MG63 (cell line): ENCODE measurements at regions not wholly inside any gene's neighbourhood (a gene's known extent, or its start where the extent isn't known, plus 50 kb on each side); places are given as distances from the start of the nearest gene placed in this dataset.

ENCODE experiments used
- DNase-seq: peaks from one replicate; pipeline ENCODE4 v3.0.0-alpha.2; 2020
- H3K27me3 ChIP-seq: fragments of 250-450 bp; sonication (Bioruptor Pico); 2 replicates; pipeline ENCODE4 v1.5.1; 2020; ENCODE audit warnings: mild to moderate bottlenecking, moderate library complexity
- H3K36me3 ChIP-seq: fragments of 250-450 bp; sonication (Bioruptor Pico); 2 replicates; pipeline ENCODE4 v1.5.1; 2020; ENCODE audit warnings: mild to moderate bottlenecking, moderate library complexity
- H3K4me3 ChIP-seq: fragments of 250-450 bp; sonication (Bioruptor Pico); 2 replicates; pipeline ENCODE4 v1.5.1; 2020; ENCODE audit warnings: mild to moderate bottlenecking, moderate library complexity
- H3K9me3 ChIP-seq: fragments of 250-450 bp; sonication (Bioruptor Pico); 2 replicates; pipeline ENCODE4 v1.5.1; 2020; ENCODE audit warnings: mild to moderate bottlenecking, moderate library complexity

- no peaks in the 10 kb centered on the region; the same call in 1 of the 2 replicates for H3K27me3 ChIP-seq
- no peaks in the 10 kb centered on the region for H3K9me3 ChIP-seq
- H3K4me3 ChIP-seq, result no peak overlapping the region
- H3K36me3 ChIP-seq, result no peaks in the 10 kb centered on the region
- no peak for DNase-seq
Measured at GRCh38 chr7:25308906-25309705, 80.8 kb upstream of the NPVF start.

DNA sequence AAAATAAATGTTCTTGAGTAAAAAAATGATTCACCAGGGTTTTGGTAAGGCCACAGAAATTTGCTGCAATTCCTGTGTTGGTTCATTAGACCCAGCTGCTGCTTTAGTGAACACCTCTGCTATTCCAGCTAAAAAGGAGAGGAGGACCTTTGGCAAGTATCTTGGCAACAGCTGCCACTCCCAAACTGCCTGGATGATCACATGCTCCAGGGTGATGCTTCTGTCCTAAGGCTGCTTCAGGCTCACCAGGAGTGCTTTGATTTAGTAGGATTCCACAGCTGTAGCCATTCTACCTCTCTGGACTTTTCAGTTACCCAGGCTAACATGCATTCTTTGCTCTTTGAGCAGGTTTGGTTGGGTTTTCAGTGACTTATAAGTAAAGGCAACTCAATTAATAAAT is 82.6 kb upstream of the NPVF start:
- Histone ChIP-seq H3K9me3 (no peaks in the 10 kb centered on the region), H3K27me3 (no peaks in the 10 kb centered on the region; the same call in 1 of the 2 replicates), H3K4me3 (no peak overlapping the region), H3K36me3 (no peaks in the 10 kb centered on the region)
- DNase-seq, result no peak

GRCh38 chr7:25311346-25311745 is 83.1 kb upstream of the NPVF start:
- no peak for DNase-seq
- no peaks in the 10 kb centered on the region for H3K27me3 ChIP-seq
- no peak overlapping the region for H3K4me3 ChIP-seq
- H3K36me3 ChIP-seq, result no peaks in the 10 kb centered on the region
- no peaks in the 10 kb centered on the region for H3K9me3 ChIP-seq

DNA sequence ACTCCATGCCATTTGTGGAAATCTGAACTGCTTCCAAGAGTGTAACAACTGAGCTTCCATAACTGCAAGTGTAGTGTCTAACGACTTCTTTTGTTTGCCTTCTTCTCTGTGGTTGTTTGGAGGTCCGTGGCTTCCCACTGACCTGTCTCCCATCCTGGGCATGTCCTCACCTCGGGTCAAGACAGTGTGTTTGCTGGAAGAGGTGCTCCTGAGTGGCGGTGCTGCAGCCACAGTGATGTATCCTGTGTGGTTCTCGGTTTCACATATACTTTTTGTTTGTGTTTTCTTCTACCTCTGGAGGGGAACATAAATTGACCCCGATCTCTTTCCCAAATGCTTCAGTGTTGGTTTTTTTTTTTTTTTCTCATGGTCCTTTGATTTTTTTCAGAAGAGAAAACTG is 84.7 kb upstream of the NPVF start:
- Histone ChIP-seq H3K4me3 (no peak overlapping the region), H3K9me3 (no peaks in the 10 kb centered on the region), H3K36me3 (no peaks in the 10 kb centered on the region), H3K27me3 (no peaks in the 10 kb centered on the region)
- DNase-seq, result no peak

DNA sequence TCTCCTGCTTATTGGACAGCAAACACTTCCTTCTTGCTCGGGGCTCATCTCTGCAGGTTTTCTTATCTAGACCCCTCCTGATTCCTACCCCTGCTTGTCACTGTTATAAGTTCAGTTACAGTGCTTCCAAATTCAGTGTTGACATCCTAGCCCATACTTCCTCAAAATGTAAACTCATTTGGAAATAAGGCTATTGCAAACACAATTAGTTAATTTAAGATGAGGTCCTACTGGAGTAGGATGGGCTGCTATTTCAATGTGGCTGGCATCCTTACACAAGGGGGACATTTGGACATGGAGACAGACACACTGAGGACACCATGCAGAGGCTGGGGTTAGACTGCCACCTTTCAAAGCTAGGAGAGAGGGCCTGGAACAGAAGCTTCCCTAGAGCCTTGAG is 85.2 kb upstream of the NPVF start:
- no peaks in the 10 kb centered on the region for H3K36me3 ChIP-seq
- H3K4me3 ChIP-seq, result no peak overlapping the region
- no peaks in the 10 kb centered on the region for H3K27me3 ChIP-seq
- H3K9me3 ChIP-seq, result no peaks in the 10 kb centered on the region
- no peak for DNase-seq

- no peak overlapping the region for H3K4me3 ChIP-seq
- no peak for DNase-seq
Measured at GRCh38 chr7:25314094-25314730, 85.9 kb upstream of the NPVF start.

GRCh38 chr7:25314731-25315267 is 86.5 kb upstream of the NPVF start:
- no peaks in the 10 kb centered on the region for H3K27me3 ChIP-seq
- DNase-seq, result no peak

More at GRCh38 chr7:25314094-25314730, 85.9 kb upstream of the NPVF start:
- no peaks in the 10 kb centered on the region for H3K9me3 ChIP-seq
- H3K36me3 ChIP-seq, result no peaks in the 10 kb centered on the region
- no peaks in the 10 kb centered on the region for H3K27me3 ChIP-seq

DNA sequence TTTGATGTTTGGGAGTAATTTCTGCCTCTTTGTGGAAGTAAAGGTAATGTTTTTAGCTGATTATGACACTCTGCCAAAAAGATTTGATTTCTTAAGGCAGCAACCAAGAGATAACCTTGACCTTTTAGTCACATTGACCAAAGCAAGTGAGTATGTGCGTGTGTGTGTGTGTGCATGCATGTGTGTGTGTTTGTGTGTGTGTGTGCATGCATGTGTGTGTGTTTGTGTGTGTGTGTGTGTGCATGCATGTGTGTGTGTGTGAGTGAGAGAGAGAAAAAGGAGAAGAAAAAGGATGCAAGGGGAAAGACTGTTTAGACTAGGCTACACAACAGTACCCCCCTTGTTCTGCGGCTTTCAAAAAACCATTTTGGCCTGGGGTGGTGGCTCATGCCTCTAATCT is 88.1 kb upstream of the NPVF start:
- H3K4me3 ChIP-seq, result no peak overlapping the region
- no peaks in the 10 kb centered on the region for H3K9me3 ChIP-seq
- no peak for DNase-seq
- no peaks in the 10 kb centered on the region for H3K36me3 ChIP-seq
- no peaks in the 10 kb centered on the region for H3K27me3 ChIP-seq

More at GRCh38 chr7:25314731-25315267, 86.5 kb upstream of the NPVF start:
- Histone ChIP-seq H3K9me3 (no peaks in the 10 kb centered on the region), H3K4me3 (no peak overlapping the region), H3K36me3 (no peaks in the 10 kb centered on the region)

GRCh38 chr7:25318047-25318446 is 89.8 kb upstream of the NPVF start:
- no peak for DNase-seq
- no peaks in the 10 kb centered on the region for H3K27me3 ChIP-seq
- H3K36me3 ChIP-seq, result no peaks in the 10 kb centered on the region
- no peak overlapping the region for H3K4me3 ChIP-seq
- H3K9me3 ChIP-seq, result no peaks in the 10 kb centered on the region

DNA sequence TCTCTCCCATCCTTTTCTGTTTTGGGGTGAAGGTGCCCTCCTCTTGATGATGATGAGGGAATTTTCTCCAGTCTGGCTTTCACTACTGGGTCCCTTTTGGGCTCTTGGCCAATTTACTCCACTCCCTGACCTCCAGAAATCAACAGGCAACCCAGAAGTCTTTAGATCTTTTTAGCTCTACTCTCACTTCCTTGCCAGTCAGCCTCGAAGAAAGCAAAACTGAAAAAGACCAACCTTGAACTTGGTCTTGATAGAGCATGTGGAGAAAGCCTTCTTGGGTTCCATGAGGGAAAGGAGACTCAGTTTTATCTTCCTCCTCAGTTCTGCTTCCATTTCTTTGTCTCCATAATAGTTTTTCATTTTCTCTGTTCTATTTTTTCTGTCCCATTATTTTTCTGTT is 91.4 kb upstream of the NPVF start:
- H3K27me3 ChIP-seq, result no peaks in the 10 kb centered on the region
- H3K36me3 ChIP-seq, result no peaks in the 10 kb centered on the region
- no peak overlapping the region for H3K4me3 ChIP-seq
- DNase-seq, result no peak
- no peaks in the 10 kb centered on the region for H3K9me3 ChIP-seq

GRCh38 chr7:25320791-25321190 is 92.5 kb upstream of the NPVF start:
- Histone ChIP-seq H3K9me3 (no peaks in the 10 kb centered on the region), H3K4me3 (no peak overlapping the region), H3K27me3 (no peaks in the 10 kb centered on the region), H3K36me3 (no peaks in the 10 kb centered on the region)
- DNase-seq, result no peak

GRCh38 chr7:25321424-25321823 is 93.1 kb upstream of the NPVF start:
- Histone ChIP-seq H3K27me3 (no peaks in the 10 kb centered on the region), H3K4me3 (no peak overlapping the region), H3K36me3 (no peaks in the 10 kb centered on the region), H3K9me3 (no peaks in the 10 kb centered on the region)
- DNase-seq, result no peak

- Histone ChIP-seq H3K36me3 (no peaks in the 10 kb centered on the region), H3K27me3 (no peaks in the 10 kb centered on the region), H3K4me3 (no peak overlapping the region), H3K9me3 (no peaks in the 10 kb centered on the region)
- no peak for DNase-seq
Measured at GRCh38 chr7:25322473-25322872, 94.2 kb upstream of the NPVF start.

DNA sequence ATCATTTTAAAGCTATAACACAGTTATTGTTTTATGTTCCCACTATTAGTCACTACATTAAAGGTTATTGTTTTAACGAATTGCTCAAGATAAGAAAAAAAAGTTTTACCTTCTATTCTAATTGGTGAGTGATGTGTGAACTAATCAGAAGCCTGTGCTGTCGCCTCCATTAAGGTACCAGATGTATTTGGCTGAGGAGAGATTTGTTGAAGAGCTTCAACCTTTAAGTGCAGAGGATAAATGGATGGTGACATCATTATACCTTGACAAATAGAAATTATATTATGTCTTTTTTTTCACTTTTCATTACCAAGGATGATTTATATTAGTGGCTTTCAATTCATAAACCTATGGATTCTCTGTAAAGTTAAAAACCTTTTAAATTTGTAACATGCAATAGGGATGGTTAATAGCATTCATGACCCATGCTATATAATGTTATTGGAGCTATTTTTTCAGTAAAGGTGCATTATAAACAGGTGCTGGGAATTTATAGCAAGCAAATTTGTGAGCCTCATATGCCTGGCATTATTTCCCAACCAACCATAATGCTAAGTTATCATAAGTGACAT is 97.0 kb upstream of the NPVF start:
- no peaks in the 10 kb centered on the region for H3K9me3 ChIP-seq
- no peak overlapping the region for H3K4me3 ChIP-seq
- no peak for DNase-seq
- H3K27me3 ChIP-seq, result no peaks in the 10 kb centered on the region
- no peaks in the 10 kb centered on the region for H3K36me3 ChIP-seq

DNA sequence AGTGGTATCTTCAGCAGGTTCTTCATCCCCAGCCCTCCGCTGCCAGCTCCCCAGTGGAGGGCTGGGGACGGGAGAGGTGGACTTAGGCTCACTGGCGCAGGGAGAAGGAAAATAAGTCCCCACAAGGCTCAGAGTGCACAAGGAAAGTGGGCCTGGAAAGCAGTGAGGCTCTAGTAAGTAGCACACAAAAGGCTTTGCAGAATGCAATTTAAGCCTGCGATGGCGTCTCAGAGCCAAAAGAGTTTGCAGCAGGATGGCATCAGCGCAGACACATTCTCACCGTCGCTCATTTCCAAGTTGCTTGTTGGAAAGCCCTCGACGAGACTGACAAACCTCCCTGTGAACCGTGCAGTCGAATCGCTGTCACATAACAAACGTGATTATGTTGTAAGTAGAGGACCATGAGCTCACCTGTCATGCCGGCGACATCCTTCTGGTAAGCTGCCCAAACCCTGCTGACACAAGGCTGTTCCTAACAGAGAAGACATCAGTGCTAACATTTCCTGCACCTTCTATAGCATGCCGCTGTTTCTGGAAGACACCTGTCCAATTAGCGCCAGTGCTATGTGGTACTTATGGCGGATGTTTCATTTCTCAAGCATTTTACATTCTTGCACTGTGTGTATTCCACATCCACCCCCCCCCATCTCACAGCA is 98.3 kb upstream of the NPVF start:
- DNase-seq, result no peak
- Histone ChIP-seq H3K9me3 (no peaks in the 10 kb centered on the region), H3K27me3 (no peaks in the 10 kb centered on the region), H3K36me3 (no peaks in the 10 kb centered on the region), H3K4me3 (no peak overlapping the region)

GRCh38 chr7:25329815-25330214 is 101.5 kb upstream of the NPVF start:
- Histone ChIP-seq H3K27me3 (no peaks in the 10 kb centered on the region), H3K4me3 (no peak overlapping the region), H3K36me3 (no peaks in the 10 kb centered on the region), H3K9me3 (no peaks in the 10 kb centered on the region)
- DNase-seq, result no peak

DNA sequence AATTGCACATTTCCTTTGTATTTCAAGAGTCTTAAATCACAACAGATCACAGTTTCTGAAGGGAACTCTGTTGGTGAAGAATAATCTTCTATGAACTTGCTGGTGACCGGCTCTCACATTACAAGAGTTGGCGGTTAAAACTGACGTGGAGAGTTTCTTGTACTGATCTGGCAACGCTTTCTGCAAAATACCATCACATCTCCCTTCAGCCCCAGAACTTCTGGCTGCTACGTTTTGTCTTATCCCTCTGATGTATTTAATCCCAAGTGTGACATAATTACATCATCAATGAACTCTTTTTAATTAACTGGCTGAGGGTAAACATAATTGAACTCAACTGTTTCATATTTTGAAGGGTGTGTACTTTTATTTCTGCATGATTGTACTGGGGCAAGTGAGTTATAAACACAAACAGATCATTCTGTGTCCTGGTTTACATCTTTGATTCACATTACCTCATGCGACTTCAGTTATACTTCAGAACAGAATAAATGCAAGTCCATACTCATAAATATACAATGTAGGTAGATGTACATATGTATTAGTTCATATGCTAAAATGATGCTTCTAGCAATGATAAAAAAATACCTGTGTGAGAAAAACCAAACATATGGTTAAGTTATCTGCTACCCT is 105.1 kb upstream of the NPVF start:
- Histone ChIP-seq H3K9me3 (no peaks in the 10 kb centered on the region), H3K36me3 (no peaks in the 10 kb centered on the region), H3K4me3 (no peak overlapping the region), H3K27me3 (no peaks in the 10 kb centered on the region)
- DNase-seq, result no peak
